ENCODE measurements at regions not wholly inside any gene's neighbourhood (a gene's known extent, or its start where the extent isn't known, plus 50 kb on each side); places are given as distances from the start of the nearest gene placed in this dataset.
"Not testable (repeated sequence)": the region's sequence is repeated elsewhere in the genome, so short reads cannot be mapped to it uniquely, and the experiment has no call there.

- H3K4me3 Mint-ChIP-seq = no peak overlapping the region
- no peaks in the 10 kb centered on the region for H3K36me3 Mint-ChIP-seq (ENCODE audit: low read depth)
- ChIA-PET CTCF (no interaction called here), POLR2A (no interaction called here)
- no peak for DNase-seq
- peaks cover 6% of the 10 kb centered on the region for H3K9me3 Mint-ChIP-seq
- H3K27me3 Mint-ChIP-seq = no peaks in the 10 kb centered on the region
- no peaks in the 10 kb centered on the region for H3K4me1 Mint-ChIP-seq
- no peak overlapping the region for H3K27ac Mint-ChIP-seq
Observed at GRCh38 chr20:7776148-7776547, 164.1 kb downstream of the HAO1 start.

GRCh38 chr20:7790189-7790588, 150.1 kb downstream of the HAO1 start:
- Mint-ChIP-seq H3K9me3 (peaks cover 2% of the 10 kb centered on the region), H3K4me3 (no peak overlapping the region), H3K27me3 (no peaks in the 10 kb centered on the region), H3K27ac (no peak overlapping the region), H3K36me3 (ENCODE audit: low read depth) (no peaks in the 10 kb centered on the region), H3K4me1 (no peaks in the 10 kb centered on the region)
- CTCF ChIA-PET = no interaction called here
- no peak for DNase-seq
- POLR2A ChIA-PET = no interaction called here

- H3K27ac Mint-ChIP-seq = no peak overlapping the region
- DNase-seq = no peak
- POLR2A ChIA-PET = no interaction called here
- no peaks in the 10 kb centered on the region for H3K4me1 Mint-ChIP-seq
- H3K36me3 Mint-ChIP-seq (ENCODE audit: low read depth) = no peaks in the 10 kb centered on the region
- CTCF ChIA-PET = no interaction called here
- H3K9me3 Mint-ChIP-seq = peaks cover 3% of the 10 kb centered on the region
- no peak overlapping the region for H3K4me3 Mint-ChIP-seq
- no peaks in the 10 kb centered on the region for H3K27me3 Mint-ChIP-seq
Observed at GRCh38 chr20:7792150-7792869, 147.9 kb downstream of the HAO1 start.

- no peak for DNase-seq
- no peaks in the 10 kb centered on the region for H3K27me3 Mint-ChIP-seq
- ChIA-PET POLR2A (no interaction called here), CTCF (no interaction called here)
- H3K4me3 Mint-ChIP-seq = no peak overlapping the region
- H3K27ac Mint-ChIP-seq = no peak overlapping the region
- peaks cover 13% of the 10 kb centered on the region for H3K9me3 Mint-ChIP-seq
- no peaks in the 10 kb centered on the region for H3K36me3 Mint-ChIP-seq (ENCODE audit: low read depth)
- H3K4me1 Mint-ChIP-seq = no peaks in the 10 kb centered on the region
Observed at GRCh38 chr20:7798176-7798575, 142.1 kb downstream of the HAO1 start.

GRCh38 chr20:7799862-7800261, 140.4 kb downstream of the HAO1 start:
- Mint-ChIP-seq H3K27me3 (no peaks in the 10 kb centered on the region), H3K4me3 (no peak overlapping the region), H3K4me1 (no peaks in the 10 kb centered on the region), H3K27ac (no peak overlapping the region), H3K9me3 (peaks cover 14% of the 10 kb centered on the region), H3K36me3 (ENCODE audit: low read depth) (no peaks in the 10 kb centered on the region)
- no peak for DNase-seq
- ChIA-PET CTCF (no interaction called here), POLR2A (no interaction called here)

GRCh38 chr20:7803411-7804151, 136.7 kb downstream of the HAO1 start:
- DNase-seq; H3K27ac Mint-ChIP-seq; H3K36me3 Mint-ChIP-seq (ENCODE audit: low read depth); H3K27me3 Mint-ChIP-seq; H3K4me1 Mint-ChIP-seq; H3K4me3 Mint-ChIP-seq; POLR2A ChIA-PET; CTCF ChIA-PET: not testable (repeated sequence)
- H3K9me3 Mint-ChIP-seq = peaks cover 17% of the 10 kb centered on the region

- Mint-ChIP-seq H3K27ac (no peak overlapping the region), H3K4me3 (no peak overlapping the region), H3K27me3 (no peaks in the 10 kb centered on the region), H3K9me3 (peaks cover 19% of the 10 kb centered on the region), H3K36me3 (ENCODE audit: low read depth) (no peaks in the 10 kb centered on the region), H3K4me1 (no peaks in the 10 kb centered on the region)
- ChIA-PET CTCF (no interaction called here), POLR2A (no interaction called here)
- DNase-seq = no peak
Observed at GRCh38 chr20:7806831-7807230, 133.4 kb downstream of the HAO1 start.

GRCh38 chr20:7817286-7817685, 123.0 kb downstream of the HAO1 start:
- H3K36me3 Mint-ChIP-seq (ENCODE audit: low read depth) = no peaks in the 10 kb centered on the region
- no peak overlapping the region for H3K27ac Mint-ChIP-seq
- H3K9me3 Mint-ChIP-seq = peaks cover 2% of the 10 kb centered on the region
- no peaks in the 10 kb centered on the region for H3K4me1 Mint-ChIP-seq
- ChIA-PET CTCF (no interaction called here), POLR2A (no interaction called here)
- DNase-seq = no peak
- H3K27me3 Mint-ChIP-seq = no peaks in the 10 kb centered on the region
- no peak overlapping the region for H3K4me3 Mint-ChIP-seq

GRCh38 chr20:7818477-7818876, 121.8 kb downstream of the HAO1 start:
- H3K27ac Mint-ChIP-seq = no peak overlapping the region
- no peaks in the 10 kb centered on the region for H3K27me3 Mint-ChIP-seq
- no peaks in the 10 kb centered on the region for H3K36me3 Mint-ChIP-seq (ENCODE audit: low read depth)
- DNase-seq = no peak
- no peaks in the 10 kb centered on the region for H3K4me1 Mint-ChIP-seq
- ChIA-PET POLR2A (no interaction called here), CTCF (no interaction called here)
- H3K4me3 Mint-ChIP-seq = no peak overlapping the region
- peaks cover 4% of the 10 kb centered on the region for H3K9me3 Mint-ChIP-seq

- H3K27me3 Mint-ChIP-seq = no peaks in the 10 kb centered on the region
Observed at GRCh38 chr20:7820897-7821296, 119.4 kb downstream of the HAO1 start.

GRCh38 chr20:7822772-7823171, 117.5 kb downstream of the HAO1 start:
- Mint-ChIP-seq H3K4me3 (no peak overlapping the region), H3K9me3 (peaks cover 4% of the 10 kb centered on the region), H3K27ac (no peak overlapping the region), H3K36me3 (ENCODE audit: low read depth) (no peaks in the 10 kb centered on the region), H3K4me1 (no peaks in the 10 kb centered on the region), H3K27me3 (no peaks in the 10 kb centered on the region)
- ChIA-PET POLR2A (no interaction called here), CTCF (no interaction called here)
- DNase-seq = no peak

More at GRCh38 chr20:7820897-7821296, 119.4 kb downstream of the HAO1 start:
- POLR2A ChIA-PET = no interaction called here
- CTCF ChIA-PET = no interaction called here
- Mint-ChIP-seq H3K4me1 (no peaks in the 10 kb centered on the region), H3K9me3 (peaks cover 4% of the 10 kb centered on the region), H3K27ac (no peak overlapping the region), H3K36me3 (ENCODE audit: low read depth) (no peaks in the 10 kb centered on the region), H3K4me3 (no peak overlapping the region)
- no peak for DNase-seq

GRCh38 chr20:7828437-7828836, 111.8 kb downstream of the HAO1 start:
- Mint-ChIP-seq H3K27ac (no peak overlapping the region), H3K27me3 (no peaks in the 10 kb centered on the region), H3K4me3 (no peak overlapping the region), H3K4me1 (no peaks in the 10 kb centered on the region), H3K36me3 (ENCODE audit: low read depth) (no peaks in the 10 kb centered on the region), H3K9me3 (peaks cover 3% of the 10 kb centered on the region)
- DNase-seq = no peak
- CTCF ChIA-PET = no interaction called here
- POLR2A ChIA-PET = no interaction called here

GRCh38 chr20:7829031-7829430, 111.2 kb downstream of the HAO1 start:
- Mint-ChIP-seq H3K9me3 (peaks cover 4% of the 10 kb centered on the region), H3K36me3 (ENCODE audit: low read depth) (no peaks in the 10 kb centered on the region), H3K27ac (no peak overlapping the region), H3K4me1 (no peaks in the 10 kb centered on the region), H3K4me3 (no peak overlapping the region), H3K27me3 (no peaks in the 10 kb centered on the region)
- no peak for DNase-seq
- POLR2A ChIA-PET = no interaction called here
- CTCF ChIA-PET = no interaction called here

- Mint-ChIP-seq H3K9me3 (peaks cover 6% of the 10 kb centered on the region), H3K36me3 (ENCODE audit: low read depth) (no peaks in the 10 kb centered on the region), H3K27me3 (no peaks in the 10 kb centered on the region), H3K27ac (no peak overlapping the region), H3K4me1 (no peaks in the 10 kb centered on the region), H3K4me3 (no peak overlapping the region)
- ChIA-PET CTCF (no interaction called here), POLR2A (no interaction called here)
- no peak for DNase-seq
Observed at GRCh38 chr20:7829776-7830175, 110.5 kb downstream of the HAO1 start.

Data from activated CD4-positive, alpha-beta memory T cell treated with anti-CD3 and anti-CD28 coated beads, Interleukin-2, amount 10 ng/mL, durations not matched to agents 7 days and 5 days (primary cell).